HL-60 (cell line): ENCODE measurements at regions not wholly inside any gene's neighbourhood (a gene's known extent, or its start where the extent isn't known, plus 50 kb on each side); places are given as distances from the start of the nearest gene placed in this dataset.

ENCODE experiments used
- POLR2AphosphoS5 ChIP-seq: IDR thresholded peaks from 2 replicates; pipeline ENCODE4 v1.6.1; 2012; ENCODE audit warnings: low read depth
- TF ChIP-seq, protein P1 (sequence below): IDR thresholded peaks from one replicate; pipeline ENCODE4 v1.5.1; 2011; ENCODE audit warnings: low read length, control low read depth, inconsistent platforms; ENCODE audit not compliant: insufficient read depth

DNA sequence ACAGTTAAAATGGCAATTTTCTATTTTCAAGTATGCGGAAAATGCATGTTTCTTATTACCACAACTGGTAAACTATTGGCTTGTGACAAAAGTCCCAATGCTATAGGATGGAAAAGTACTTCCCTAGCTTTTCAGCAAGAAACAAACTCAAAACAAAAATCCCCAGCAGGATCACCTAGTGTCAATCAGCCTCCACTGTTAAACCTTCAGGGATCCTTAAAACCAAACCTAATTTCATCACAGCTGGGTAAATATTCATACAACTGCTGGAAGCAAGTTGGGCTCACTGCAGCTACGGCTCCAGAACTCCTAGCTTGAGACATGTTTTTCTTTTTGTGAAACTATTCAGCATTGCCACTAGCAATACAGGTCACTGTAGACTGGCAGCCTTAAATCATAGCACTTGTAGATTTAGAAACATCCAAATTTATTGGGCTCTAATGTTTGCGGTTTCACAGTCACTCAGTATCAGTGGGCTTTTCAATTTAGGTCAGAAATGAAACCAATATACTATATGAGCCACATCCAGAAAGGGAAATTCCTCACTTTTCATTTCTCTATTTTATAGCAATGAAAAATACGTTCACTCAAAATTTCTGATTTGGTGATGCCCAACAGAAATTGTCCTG, 145.2 kb upstream of the ANK3 start:
- TF ChIP-seq, protein P1, sequence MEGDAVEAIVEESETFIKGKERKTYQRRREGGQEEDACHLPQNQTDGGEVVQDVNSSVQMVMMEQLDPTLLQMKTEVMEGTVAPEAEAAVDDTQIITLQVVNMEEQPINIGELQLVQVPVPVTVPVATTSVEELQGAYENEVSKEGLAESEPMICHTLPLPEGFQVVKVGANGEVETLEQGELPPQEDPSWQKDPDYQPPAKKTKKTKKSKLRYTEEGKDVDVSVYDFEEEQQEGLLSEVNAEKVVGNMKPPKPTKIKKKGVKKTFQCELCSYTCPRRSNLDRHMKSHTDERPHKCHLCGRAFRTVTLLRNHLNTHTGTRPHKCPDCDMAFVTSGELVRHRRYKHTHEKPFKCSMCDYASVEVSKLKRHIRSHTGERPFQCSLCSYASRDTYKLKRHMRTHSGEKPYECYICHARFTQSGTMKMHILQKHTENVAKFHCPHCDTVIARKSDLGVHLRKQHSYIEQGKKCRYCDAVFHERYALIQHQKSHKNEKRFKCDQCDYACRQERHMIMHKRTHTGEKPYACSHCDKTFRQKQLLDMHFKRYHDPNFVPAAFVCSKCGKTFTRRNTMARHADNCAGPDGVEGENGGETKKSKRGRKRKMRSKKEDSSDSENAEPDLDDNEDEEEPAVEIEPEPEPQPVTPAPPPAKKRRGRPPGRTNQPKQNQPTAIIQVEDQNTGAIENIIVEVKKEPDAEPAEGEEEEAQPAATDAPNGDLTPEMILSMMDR: no peak
- TF ChIP-seq POLR2AphosphoS5: no peak
